DND-41 (cell line): ENCODE measurements at regions not wholly inside any gene's neighbourhood (a gene's known extent, or its start where the extent isn't known, plus 50 kb on each side); places are given as distances from the start of the nearest gene placed in this dataset.

Experiments
- EZH2 ChIP-seq: IDR thresholded peaks from 3 replicates; pipeline ENCODE4 v1.6.1; 2012; ENCODE audit warnings: borderline replicate concordance, low read depth, mild to moderate bottlenecking, moderate library complexity, low read length, inconsistent platforms; ENCODE audit not compliant: severe bottlenecking
- TF ChIP-seq, protein P1 (sequence below): IDR thresholded peaks from 2 replicates; pipeline ENCODE4 v1.5.1; 2012; ENCODE audit warnings: borderline replicate concordance, low read length, moderate library complexity, mild to moderate bottlenecking; ENCODE audit not compliant: poor library complexity, severe bottlenecking; ENCODE audit errors: extremely low read depth

- TF ChIP-seq, protein P1, sequence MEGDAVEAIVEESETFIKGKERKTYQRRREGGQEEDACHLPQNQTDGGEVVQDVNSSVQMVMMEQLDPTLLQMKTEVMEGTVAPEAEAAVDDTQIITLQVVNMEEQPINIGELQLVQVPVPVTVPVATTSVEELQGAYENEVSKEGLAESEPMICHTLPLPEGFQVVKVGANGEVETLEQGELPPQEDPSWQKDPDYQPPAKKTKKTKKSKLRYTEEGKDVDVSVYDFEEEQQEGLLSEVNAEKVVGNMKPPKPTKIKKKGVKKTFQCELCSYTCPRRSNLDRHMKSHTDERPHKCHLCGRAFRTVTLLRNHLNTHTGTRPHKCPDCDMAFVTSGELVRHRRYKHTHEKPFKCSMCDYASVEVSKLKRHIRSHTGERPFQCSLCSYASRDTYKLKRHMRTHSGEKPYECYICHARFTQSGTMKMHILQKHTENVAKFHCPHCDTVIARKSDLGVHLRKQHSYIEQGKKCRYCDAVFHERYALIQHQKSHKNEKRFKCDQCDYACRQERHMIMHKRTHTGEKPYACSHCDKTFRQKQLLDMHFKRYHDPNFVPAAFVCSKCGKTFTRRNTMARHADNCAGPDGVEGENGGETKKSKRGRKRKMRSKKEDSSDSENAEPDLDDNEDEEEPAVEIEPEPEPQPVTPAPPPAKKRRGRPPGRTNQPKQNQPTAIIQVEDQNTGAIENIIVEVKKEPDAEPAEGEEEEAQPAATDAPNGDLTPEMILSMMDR, result no peak
- TF ChIP-seq EZH2, result no peak
Measured at GRCh38 chr12:46918631-46919030, 92.8 kb upstream of the SLC38A4 start.
